Upper lobe of right lung (tissue), 1 donor: ENCODE measurements at regions not wholly inside any gene's neighbourhood (a gene's known extent, or its start where the extent isn't known, plus 50 kb on each side); places are given as distances from the start of the nearest gene placed in this dataset.

Experiments
- ATAC-seq: fragments of 200-7000 bp; cut with Tn5 transposase; one replicate; pipeline ENCODE4 v1.9.1; 2020; ENCODE audit warnings: mild to moderate bottlenecking, moderate library complexity
- DNase-seq: peaks from one replicate; pipeline ENCODE4 v3.0.0-alpha.2; 2020
- H3K27ac ChIP-seq: fragments of 200-600 bp; one replicate; pipeline ENCODE4 v1.8.0; 2022
- H3K27me3 ChIP-seq: fragments of 200-600 bp; one replicate; pipeline ENCODE4 v1.8.0; 2022; ENCODE audit warnings: mild to moderate bottlenecking
- H3K36me3 ChIP-seq: fragments of 200-600 bp; one replicate; pipeline ENCODE4 v1.8.0; 2022
- H3K4me1 ChIP-seq: fragments of 200-600 bp; one replicate; pipeline ENCODE4 v1.8.0; 2022
- H3K4me3 ChIP-seq: fragments of 200-600 bp; one replicate; pipeline ENCODE4 v1.8.0; 2022; ENCODE audit warnings: mild to moderate bottlenecking
- H3K9me3 ChIP-seq: fragments of 200-600 bp; one replicate; pipeline ENCODE4 v1.8.0; 2022
- CTCF ChIP-seq: fragments of 200-600 bp; IDR thresholded peaks from one replicate; pipeline ENCODE4 v1.8.0; 2022; ENCODE audit warnings: antibody characterized with exemption
- intact Hi-C: fragments of 100-400 bp; cut with DNase I; formaldehyde crosslinking; loops from one replicate; pipeline ENCODE4 v1.11.0; 2022
- donor health status: DM: no; HTN: yes; CAD: no; lungs with severe emphysema.

DNA sequence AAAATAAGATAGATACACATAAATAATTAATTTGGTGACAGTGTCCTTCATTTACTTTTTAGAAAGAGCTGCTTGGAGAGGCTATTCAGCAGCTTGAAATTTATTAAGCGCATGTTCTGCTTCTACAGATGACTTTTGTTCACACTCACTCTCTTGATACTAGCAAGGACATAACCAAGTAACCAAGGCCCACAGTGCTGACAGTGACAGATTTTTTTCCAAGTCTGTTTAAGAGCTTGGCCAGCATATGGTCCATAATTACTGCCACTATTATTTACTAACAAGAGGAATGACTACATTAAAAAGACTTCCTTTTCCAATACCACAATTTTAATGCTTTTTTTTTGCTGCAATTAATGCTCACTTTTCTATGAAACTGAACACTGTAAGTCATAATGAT, 673.7 kb upstream of the MIR17HG start:
- Histone ChIP-seq H3K27ac (no peak overlapping the region), H3K4me3 (no peak overlapping the region), H3K27me3 (no peaks in the 10 kb centered on the region), H3K36me3 (no peaks in the 10 kb centered on the region), H3K9me3 (no peaks in the 10 kb centered on the region), H3K4me1 (no peaks in the 10 kb centered on the region)
- no peak for TF ChIP-seq CTCF
- ATAC-seq (no peak), DNase-seq (no peak)
- intact Hi-C loops = no loop called here

DNA sequence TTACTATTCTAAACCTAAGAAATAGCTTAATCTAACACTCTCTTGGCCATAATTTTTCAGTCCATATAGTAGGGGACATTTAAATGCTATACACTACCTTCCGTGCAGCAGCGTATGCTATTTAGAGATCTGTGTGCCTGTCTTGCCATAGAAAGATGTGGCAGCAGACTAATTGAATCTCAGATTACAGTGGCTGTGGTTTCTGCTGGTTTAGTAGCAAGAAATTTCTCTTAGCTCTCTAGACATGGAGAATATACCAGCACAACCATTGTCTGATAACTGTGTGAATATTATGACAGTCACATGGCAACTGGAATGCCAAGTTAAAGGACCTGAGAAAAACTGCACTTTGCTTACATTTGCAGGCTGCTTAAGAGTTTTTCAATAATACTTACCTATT, 672.4 kb upstream of the MIR17HG start:
- no peak for DNase-seq

GRCh38 chr13:90680826-90681225, 666.7 kb upstream of the MIR17HG start:
- no peak overlapping the region for H3K4me3 ChIP-seq
- no peak for ATAC-seq
- intact Hi-C loops = no loop called here
- no peaks in the 10 kb centered on the region for H3K36me3 ChIP-seq
- DNase-seq = no peak
- H3K27me3 ChIP-seq = no peaks in the 10 kb centered on the region
- no peaks in the 10 kb centered on the region for H3K4me1 ChIP-seq
- no peak for TF ChIP-seq CTCF
- H3K27ac ChIP-seq = no peak overlapping the region
- H3K9me3 ChIP-seq = no peaks in the 10 kb centered on the region

More for the DNA sequence above, 672.4 kb upstream of the MIR17HG start:
- Histone ChIP-seq H3K27me3 (no peaks in the 10 kb centered on the region), H3K4me1 (no peaks in the 10 kb centered on the region), H3K36me3 (no peaks in the 10 kb centered on the region), H3K27ac (no peak overlapping the region), H3K4me3 (no peak overlapping the region), H3K9me3 (no peaks in the 10 kb centered on the region)
- no peak for TF ChIP-seq CTCF
- ATAC-seq = no peak
- intact Hi-C loops = no loop called here

DNA sequence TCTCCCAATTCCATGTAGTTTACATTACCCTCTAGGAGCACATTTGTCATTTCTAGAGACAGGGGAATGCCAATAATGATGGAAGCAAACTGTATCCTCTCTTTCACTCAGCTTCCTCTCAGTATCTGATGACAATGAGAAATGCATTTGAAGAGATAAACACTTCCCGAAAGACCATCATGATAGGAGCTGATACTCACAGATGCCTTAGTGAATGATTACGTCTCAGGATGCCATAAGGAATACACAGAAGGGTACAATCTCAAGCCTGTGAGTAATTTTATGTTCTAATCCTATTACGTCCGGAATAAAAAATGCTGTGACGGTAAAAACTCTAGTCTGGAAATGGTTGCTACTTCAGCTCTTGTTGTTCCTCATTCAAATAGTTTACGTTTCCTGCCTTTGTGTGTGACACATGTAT, 663.8 kb upstream of the MIR17HG start:
- no peak for TF ChIP-seq CTCF
- intact Hi-C loops = no loop called here
- H3K27me3 ChIP-seq = no peaks in the 10 kb centered on the region

GRCh38 chr13:90686442-90686841, 661.0 kb upstream of the MIR17HG start:
- Histone ChIP-seq H3K4me3 (no peak overlapping the region), H3K9me3 (no peaks in the 10 kb centered on the region), H3K27me3 (no peaks in the 10 kb centered on the region), H3K27ac (no peak overlapping the region), H3K4me1 (no peaks in the 10 kb centered on the region), H3K36me3 (no peaks in the 10 kb centered on the region)
- TF ChIP-seq CTCF = no peak
- DNase-seq (no peak), ATAC-seq (peak; percentile 50)
- intact Hi-C loops = no loop called here

More for the DNA sequence above, 663.8 kb upstream of the MIR17HG start:
- no peaks in the 10 kb centered on the region for H3K9me3 ChIP-seq
- H3K4me3 ChIP-seq = no peak overlapping the region
- no peak overlapping the region for H3K27ac ChIP-seq
- no peaks in the 10 kb centered on the region for H3K36me3 ChIP-seq
- H3K4me1 ChIP-seq = no peaks in the 10 kb centered on the region
- DNase-seq (no peak), ATAC-seq (no peak)

- Histone ChIP-seq H3K36me3 (no peaks in the 10 kb centered on the region), H3K27me3 (no peaks in the 10 kb centered on the region), H3K27ac (no peak overlapping the region), H3K4me1 (no peaks in the 10 kb centered on the region), H3K4me3 (no peak overlapping the region), H3K9me3 (no peaks in the 10 kb centered on the region)
- ATAC-seq (no peak), DNase-seq (no peak)
- no peak for TF ChIP-seq CTCF
- intact Hi-C loops = no loop called here
Observed at GRCh38 chr13:90689111-90689510, 658.4 kb upstream of the MIR17HG start.
